ENCODE measurements at regions not wholly inside any gene's neighbourhood (a gene's known extent, or its start where the extent isn't known, plus 50 kb on each side); places are given as distances from the start of the nearest gene placed in this dataset.

DNA sequence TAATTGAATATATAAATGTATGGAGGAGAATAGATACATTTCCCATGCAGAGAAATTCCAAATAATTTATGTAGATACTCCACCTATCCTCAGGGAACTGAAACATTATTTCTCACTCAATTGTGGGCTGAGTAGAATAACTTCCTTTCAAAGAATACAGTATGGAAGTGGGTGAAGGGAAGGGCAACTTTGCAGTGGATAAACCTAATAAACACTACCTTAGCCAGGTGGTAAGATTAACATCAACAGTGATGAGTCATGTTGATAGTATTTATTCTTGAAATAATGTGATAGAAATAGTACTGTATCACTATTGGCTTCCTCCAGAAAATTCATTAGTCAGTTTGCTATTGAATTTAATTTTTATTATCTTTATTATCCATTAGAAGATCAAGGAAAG, 716.4 kb upstream of the CHAC2 start:
- Histone ChIP-seq H3K27me3 (replicated peaks; ENCODE audit: insufficient read depth) (no peaks in the 10 kb centered on the region), H3K9me2 (ENCODE audit: insufficient read depth) (no peaks in the 10 kb centered on the region), H3K9me3 (ENCODE audit: low read depth) (no peaks in the 10 kb centered on the region), H3K27ac (no peak overlapping the region), H3K79me2 (ENCODE audit: insufficient read depth) (no peaks in the 10 kb centered on the region), H3K36me3 (ENCODE audit: low read depth) (no peaks in the 10 kb centered on the region), H3K4me1 (ENCODE audit: insufficient read depth) (no peaks in the 10 kb centered on the region), H3K4me2 (ENCODE audit: unreplicated experiment) (no peak overlapping the region), H3F3A (ENCODE audit: insufficient read depth) (no peaks in the 10 kb centered on the region), H4K20me1 (ENCODE audit: insufficient read depth) (no peaks in the 10 kb centered on the region), H3K9ac (no peak overlapping the region), H2AFZ (no peak overlapping the region), H3K4me3 (no peak overlapping the region)
- in situ Hi-C loops (cut with MboI) = no loop called here
- DNase-seq = no peak
- no peak for TF ChIP-seq EZH2phosphoT487 (IDR thresholded peaks at IDR 0.05; ENCODE audit: insufficient read depth, low read depth)

DNA sequence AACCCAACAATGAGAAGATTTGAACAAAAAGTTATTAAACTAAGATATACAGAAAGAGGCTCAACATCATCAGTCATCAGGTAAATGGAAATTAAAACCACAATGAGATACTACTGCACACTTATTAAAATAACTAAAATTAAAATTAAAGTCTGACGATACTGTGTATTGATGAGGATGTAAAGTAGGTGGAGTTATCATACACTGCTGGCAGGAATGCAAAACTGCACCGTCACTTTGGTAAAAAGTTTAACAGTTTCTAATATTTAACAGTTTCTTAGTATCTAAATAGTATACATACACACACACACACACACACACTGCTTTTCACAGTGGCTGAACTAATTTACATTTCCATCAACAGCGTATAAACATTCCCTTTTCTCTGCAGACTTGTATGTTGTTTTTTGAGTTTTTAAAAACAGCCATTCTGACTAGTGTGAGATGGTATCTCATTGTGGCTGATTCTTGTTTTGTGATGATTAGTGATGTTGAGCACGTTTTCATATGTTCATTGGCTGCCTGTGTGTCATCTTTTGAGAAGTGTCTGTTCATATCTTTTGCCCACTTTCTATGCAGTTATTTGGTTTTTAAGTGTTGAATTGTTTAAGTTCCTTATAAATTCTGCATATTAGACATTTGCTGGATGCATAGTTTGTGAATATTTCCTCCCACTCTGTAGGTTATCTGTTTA, 726.9 kb upstream of the CHAC2 start:
- no peaks in the 10 kb centered on the region for H3K9me2 ChIP-seq (ENCODE audit: insufficient read depth)
- no peak overlapping the region for H3K9ac ChIP-seq
- no peaks in the 10 kb centered on the region for H3K9me3 ChIP-seq (ENCODE audit: low read depth)
- in situ Hi-C loops (cut with MboI) = no loop called here
- no peak overlapping the region for H3K27ac ChIP-seq
- no peak for TF ChIP-seq EZH2phosphoT487 (IDR thresholded peaks at IDR 0.05; ENCODE audit: insufficient read depth, low read depth)
- TF ChIP-seq EZH2 (IDR thresholded peaks at IDR 0.05; ENCODE audit: insufficient read depth, poor library complexity, severe bottlenecking) = no peak
- H3K79me2 ChIP-seq (ENCODE audit: insufficient read depth) = no peaks in the 10 kb centered on the region
- no peak overlapping the region for H2AFZ ChIP-seq
- no peak for DNase-seq
- H3F3A ChIP-seq (ENCODE audit: insufficient read depth) = peaks cover 11% of the 10 kb centered on the region
- no peak overlapping the region for H3K4me3 ChIP-seq
- no peak overlapping the region for H3K4me2 ChIP-seq (ENCODE audit: unreplicated experiment)
- H3K27me3 ChIP-seq (replicated peaks; ENCODE audit: insufficient read depth) = no peaks in the 10 kb centered on the region
- no peaks in the 10 kb centered on the region for H4K20me1 ChIP-seq (ENCODE audit: insufficient read depth)
- H3K36me3 ChIP-seq (ENCODE audit: low read depth) = no peaks in the 10 kb centered on the region
- peaks cover 11% of the 10 kb centered on the region for H3K4me1 ChIP-seq (ENCODE audit: insufficient read depth)
- 67 to 70% methylated on average over 4 of the region's 4 CpGs for WGBS, 2 experiments (ENCODE audit: low coverage in 1 of 2, low lambda C conversion rate in 2 of 2, missing lambda C conversion rate in 2 of 2)

DNA sequence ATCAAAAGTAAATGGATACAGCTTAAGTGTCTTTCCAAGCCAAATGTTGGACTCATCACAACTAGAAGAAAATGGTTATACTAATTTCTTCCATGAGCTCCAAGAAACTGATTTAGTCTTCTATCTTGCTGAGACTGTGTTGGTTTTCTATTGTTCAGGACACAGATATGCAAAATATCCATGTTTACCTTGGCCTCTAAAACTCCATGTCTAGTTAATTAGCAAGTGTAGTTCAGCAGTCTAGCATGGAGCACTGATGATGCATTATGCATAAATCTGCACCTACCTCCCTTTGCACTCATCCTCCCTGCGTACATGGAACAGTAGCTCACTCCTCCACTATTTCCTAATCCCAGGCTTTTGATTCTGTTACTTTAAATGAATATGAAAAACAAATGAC, 731.4 kb upstream of the CHAC2 start:
- in situ Hi-C loops (cut with MboI) = no loop called here

DNA sequence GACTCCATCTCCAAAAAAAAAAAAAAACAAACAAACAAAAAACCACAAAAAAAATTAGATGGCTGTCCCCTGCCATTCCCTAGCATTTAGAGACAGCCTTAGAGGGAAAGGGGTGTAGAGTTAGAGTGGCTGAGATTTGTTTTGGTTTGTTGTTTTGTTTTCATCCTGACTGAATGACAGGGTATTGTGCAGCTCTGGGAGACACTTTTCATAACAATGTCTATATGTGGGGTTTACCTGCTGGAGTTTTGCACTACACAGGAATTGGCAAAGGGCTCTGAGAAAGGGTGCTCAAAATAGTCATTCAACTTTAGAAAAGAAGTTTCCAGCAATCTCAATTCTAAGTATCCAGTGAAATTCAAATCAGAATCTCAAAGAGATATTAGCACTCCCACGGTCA, 732.5 kb upstream of the CHAC2 start:
- H3K9me3 ChIP-seq (ENCODE audit: low read depth) = no peaks in the 10 kb centered on the region
- H4K20me1 ChIP-seq (ENCODE audit: insufficient read depth) = no peaks in the 10 kb centered on the region
- DNase-seq = no peak
- peaks cover 30% of the 10 kb centered on the region for H3K4me1 ChIP-seq (ENCODE audit: insufficient read depth)
- no peak overlapping the region for H2AFZ ChIP-seq
- H3F3A ChIP-seq (ENCODE audit: insufficient read depth) = peaks cover 32% of the 10 kb centered on the region
- H3K36me3 ChIP-seq (ENCODE audit: low read depth) = no peaks in the 10 kb centered on the region
- 17 to 31% methylated on average over 1 of the region's 1 CpG for WGBS, 2 experiments (ENCODE audit: low coverage in 1 of 2, low lambda C conversion rate in 2 of 2, missing lambda C conversion rate in 2 of 2)
- no peaks in the 10 kb centered on the region for H3K79me2 ChIP-seq (ENCODE audit: insufficient read depth)
- H3K9ac ChIP-seq = no peak overlapping the region
- no peak overlapping the region for H3K4me3 ChIP-seq
- no peaks in the 10 kb centered on the region for H3K27me3 ChIP-seq (replicated peaks; ENCODE audit: insufficient read depth)
- no peak overlapping the region for H3K4me2 ChIP-seq (ENCODE audit: unreplicated experiment)
- TF ChIP-seq EZH2 (IDR thresholded peaks at IDR 0.05; ENCODE audit: insufficient read depth, poor library complexity, severe bottlenecking) = no peak
- TF ChIP-seq EZH2phosphoT487 (IDR thresholded peaks at IDR 0.05; ENCODE audit: insufficient read depth, low read depth) = no peak
- H3K9me2 ChIP-seq (ENCODE audit: insufficient read depth) = no peaks in the 10 kb centered on the region
- in situ Hi-C loops (cut with MboI) = no loop called here
- H3K27ac ChIP-seq = no peak overlapping the region

More for the DNA sequence above, 731.4 kb upstream of the CHAC2 start:
- no peaks in the 10 kb centered on the region for H3K79me2 ChIP-seq (ENCODE audit: insufficient read depth)
- H2AFZ ChIP-seq = no peak overlapping the region
- DNase-seq = peak; percentile 72
- no peak overlapping the region for H3K9ac ChIP-seq
- no peak overlapping the region; the same call in 1 of the 2 replicates for H3K27ac ChIP-seq
- 0 to 5% methylated on average over 1 of the region's 1 CpG for WGBS, 2 experiments (ENCODE audit: low coverage in 1 of 2, low lambda C conversion rate in 2 of 2, missing lambda C conversion rate in 2 of 2)
- H3K4me1 ChIP-seq (ENCODE audit: insufficient read depth) = peaks cover 30% of the 10 kb centered on the region
- H3F3A ChIP-seq (ENCODE audit: insufficient read depth) = peaks cover 32% of the 10 kb centered on the region
- H3K27me3 ChIP-seq (replicated peaks; ENCODE audit: insufficient read depth) = no peaks in the 10 kb centered on the region
- no peaks in the 10 kb centered on the region for H3K9me3 ChIP-seq (ENCODE audit: low read depth)
- no peaks in the 10 kb centered on the region for H3K9me2 ChIP-seq (ENCODE audit: insufficient read depth)
- 0 out of 2 replicates have a peak overlapping the region, but pooled peaks have one; percentile 1 for H3K4me3 ChIP-seq
- TF ChIP-seq EZH2phosphoT487 (IDR thresholded peaks at IDR 0.05; ENCODE audit: insufficient read depth, low read depth) = 0 out of 2 replicates have a peak, but pooled peaks have one; percentile 26
- no peak for TF ChIP-seq EZH2 (IDR thresholded peaks at IDR 0.05; ENCODE audit: insufficient read depth, poor library complexity, severe bottlenecking)
- no peaks in the 10 kb centered on the region for H3K36me3 ChIP-seq (ENCODE audit: low read depth)
- peak overlapping the region; percentile 33 for H3K4me2 ChIP-seq (ENCODE audit: unreplicated experiment)
- no peaks in the 10 kb centered on the region for H4K20me1 ChIP-seq (ENCODE audit: insufficient read depth)

DNA sequence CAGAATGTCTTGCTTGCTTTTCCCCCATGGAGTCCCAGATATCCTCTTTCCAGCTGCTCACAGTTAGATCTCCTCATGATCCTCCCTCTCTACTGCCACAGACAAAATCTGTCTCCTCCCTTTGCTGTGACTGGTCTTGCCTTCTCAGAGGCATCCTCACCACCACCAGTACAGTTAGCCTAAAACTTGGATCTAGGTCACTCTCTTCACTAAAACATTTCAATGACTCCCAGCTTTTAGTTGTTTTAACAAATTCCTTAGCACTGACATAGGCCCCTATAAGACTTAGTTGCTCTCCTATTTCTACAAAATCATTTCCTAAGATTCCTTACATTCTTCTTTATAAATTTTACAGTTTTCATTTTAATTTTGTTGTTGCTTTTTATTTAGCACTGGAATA, 734.2 kb upstream of the CHAC2 start:
- TF ChIP-seq EZH2 (IDR thresholded peaks at IDR 0.05; ENCODE audit: insufficient read depth, poor library complexity, severe bottlenecking) = no peak
- TF ChIP-seq EZH2phosphoT487 (IDR thresholded peaks at IDR 0.05; ENCODE audit: insufficient read depth, low read depth) = no peak
- Histone ChIP-seq H3K27me3 (replicated peaks; ENCODE audit: insufficient read depth) (no peaks in the 10 kb centered on the region), H3K27ac (peak overlapping the region; percentile 13), H3K79me2 (ENCODE audit: insufficient read depth) (no peaks in the 10 kb centered on the region), H3K36me3 (ENCODE audit: low read depth) (no peaks in the 10 kb centered on the region), H3K9me2 (ENCODE audit: insufficient read depth) (no peaks in the 10 kb centered on the region), H3K9me3 (ENCODE audit: low read depth) (no peaks in the 10 kb centered on the region), H4K20me1 (ENCODE audit: insufficient read depth) (no peaks in the 10 kb centered on the region), H3K4me3 (peak overlapping the region; percentile 2; the same call in 1 of the 2 replicates), H2AFZ (peak overlapping the region; percentile 6; the same call in 1 of the 2 replicates), H3F3A (ENCODE audit: insufficient read depth) (peaks cover 36% of the 10 kb centered on the region), H3K4me1 (ENCODE audit: insufficient read depth) (peaks cover 34% of the 10 kb centered on the region), H3K9ac (no peak overlapping the region), H3K4me2 (ENCODE audit: unreplicated experiment) (no peak overlapping the region)
- in situ Hi-C loops (cut with MboI) = no loop called here
- peak; percentile 82 for DNase-seq

All from GM23248 (cell line).